NCI-H226 (cell line): ENCODE measurements at regions not wholly inside any gene's neighbourhood (a gene's known extent, or its start where the extent isn't known, plus 50 kb on each side); places are given as distances from the start of the nearest gene placed in this dataset.
A peak's percentile ranks its signal among the peaks of the same experiment; 100 is the strongest.
"Not testable (repeated sequence)": the region's sequence is repeated elsewhere in the genome, so short reads cannot be mapped to it uniquely, and the experiment has no call there.

ENCODE experiments used
- DNase-seq: peaks from one replicate; pipeline ENCODE4 v3.0.0-alpha.2; 2015

- DNase-seq: no peak
Observed at GRCh38 chr3:102038477-102039142, 189.3 kb downstream of the NFKBIZ start.

- DNase-seq: not testable (repeated sequence)
Observed at GRCh38 chr3:102040144-102040543, 190.8 kb downstream of the NFKBIZ start.

GRCh38 chr3:102053375-102053989 is 204.2 kb downstream of the NFKBIZ start:
- DNase-seq: peak; percentile 80

GRCh38 chr3:102054543-102055080 is 205.3 kb downstream of the NFKBIZ start:
- no peak for DNase-seq

GRCh38 chr3:102057781-102058421 is 208.6 kb downstream of the NFKBIZ start:
- no peak for DNase-seq

GRCh38 chr3:102059145-102059943 is 210.0 kb downstream of the NFKBIZ start:
- no peak for DNase-seq

- DNase-seq: no peak
Observed at GRCh38 chr3:102060814-102061213, 211.5 kb downstream of the NFKBIZ start.

- DNase-seq: no peak
Observed at GRCh38 chr3:102063572-102063971, 214.3 kb downstream of the NFKBIZ start.

GRCh38 chr3:102066470-102066869 is 217.2 kb downstream of the NFKBIZ start:
- no peak for DNase-seq

GRCh38 chr3:102068327-102068726 is 219.0 kb downstream of the NFKBIZ start:
- DNase-seq: no peak

- DNase-seq: no peak
Observed at GRCh38 chr3:102068736-102069135, 219.4 kb downstream of the NFKBIZ start.

- peak; percentile 72 for DNase-seq
Observed at GRCh38 chr3:102069211-102069662, 219.9 kb downstream of the NFKBIZ start.

GRCh38 chr3:102074946-102075345 is 225.6 kb downstream of the NFKBIZ start:
- DNase-seq: no peak

- no peak for DNase-seq
Observed at GRCh38 chr3:102078401-102078800, 229.1 kb downstream of the NFKBIZ start.

GRCh38 chr3:102078854-102079808 is 229.8 kb downstream of the NFKBIZ start:
- peak; percentile 47 for DNase-seq

GRCh38 chr3:102079809-102080197 is 230.5 kb downstream of the NFKBIZ start:
- no peak for DNase-seq

GRCh38 chr3:102081572-102082289 is 232.4 kb downstream of the NFKBIZ start:
- DNase-seq: no peak

GRCh38 chr3:102083473-102083872 is 234.2 kb downstream of the NFKBIZ start:
- no peak for DNase-seq

- DNase-seq: peak; percentile 33
Observed at GRCh38 chr3:102084006-102084405, 234.7 kb downstream of the NFKBIZ start.

- DNase-seq: no peak
Observed at GRCh38 chr3:102084704-102085103, 235.4 kb downstream of the NFKBIZ start.
